Loucy (cell line): ENCODE measurements at regions not wholly inside any gene's neighbourhood (a gene's known extent, or its start where the extent isn't known, plus 50 kb on each side); places are given as distances from the start of the nearest gene placed in this dataset.

Source experiments
- CTCF ChIP-seq: fragments of 200-600 bp; sonication (generic); conservative IDR thresholded peaks from 2 replicates; pipeline ENCODE4 v1.5.1; 2014; ENCODE audit warnings: mild to moderate bottlenecking, antibody characterized with exemption, low read length
- EZH2phosphoT487 ChIP-seq: fragments of 200-600 bp; IDR thresholded peaks from 2 replicates; pipeline ENCODE4 v1.6.1; 2018; ENCODE audit warnings: antibody characterized with exemption, mild to moderate bottlenecking, moderate library complexity, borderline replicate concordance

- TF ChIP-seq CTCF (no peak), EZH2phosphoT487 (no peak)
Measured at GRCh38 chr3:181174676-181175233, 185.2 kb upstream of the DNAJC19 start.
